Renal cortical epithelial cell (primary cell): ENCODE measurements at regions not wholly inside any gene's neighbourhood (a gene's known extent, or its start where the extent isn't known, plus 50 kb on each side); places are given as distances from the start of the nearest gene placed in this dataset.

Experiments used
- DNase-seq: peaks from one replicate; pipeline ENCODE4 v3.0.0-alpha.2; 2011; ENCODE audit warnings: low read depth

GRCh38 chr2:12929758-12930157, 213.0 kb downstream of the TRIB2 start:
- DNase-seq = peak; percentile 27

- DNase-seq = no peak
Measured at GRCh38 chr2:12930391-12930790, 213.7 kb downstream of the TRIB2 start.

GRCh38 chr2:12931186-12931844, 214.6 kb downstream of the TRIB2 start:
- DNase-seq = peak; percentile 38

- no peak for DNase-seq
Measured at GRCh38 chr2:12932192-12932591, 215.5 kb downstream of the TRIB2 start.

- DNase-seq = no peak
Measured at GRCh38 chr2:12934146-12934756, 217.5 kb downstream of the TRIB2 start.

- DNase-seq = peak; percentile 3
Measured at GRCh38 chr2:12935222-12935621, 218.5 kb downstream of the TRIB2 start.

- no peak for DNase-seq
Measured at GRCh38 chr2:12935796-12936195, 219.1 kb downstream of the TRIB2 start.

- DNase-seq = no peak
Measured at GRCh38 chr2:12941203-12941602, 224.5 kb downstream of the TRIB2 start.

GRCh38 chr2:12948231-12948960, 231.7 kb downstream of the TRIB2 start:
- DNase-seq = no peak

- DNase-seq = no peak
Measured at GRCh38 chr2:12948961-12949353, 232.2 kb downstream of the TRIB2 start.

GRCh38 chr2:12949406-12949805, 232.7 kb downstream of the TRIB2 start:
- DNase-seq = no peak

GRCh38 chr2:12950174-12950573, 233.4 kb downstream of the TRIB2 start:
- DNase-seq = no peak

- DNase-seq = peak; percentile 80
Measured at GRCh38 chr2:12950957-12951656, 234.4 kb downstream of the TRIB2 start.

- DNase-seq = no peak
Measured at GRCh38 chr2:12951657-12951973, 234.9 kb downstream of the TRIB2 start.

GRCh38 chr2:12953596-12953995, 236.9 kb downstream of the TRIB2 start:
- no peak for DNase-seq

- no peak for DNase-seq
Measured at GRCh38 chr2:12955864-12956263, 239.1 kb downstream of the TRIB2 start.

- DNase-seq = no peak
Measured at GRCh38 chr2:12957251-12957650, 240.5 kb downstream of the TRIB2 start.

- no peak for DNase-seq
Measured at GRCh38 chr2:12959935-12960334, 243.2 kb downstream of the TRIB2 start.

GRCh38 chr2:12960671-12961070, 243.9 kb downstream of the TRIB2 start:
- no peak for DNase-seq

GRCh38 chr2:12964904-12965539, 248.3 kb downstream of the TRIB2 start:
- no peak for DNase-seq

GRCh38 chr2:12965540-12966269, 249.0 kb downstream of the TRIB2 start:
- DNase-seq = peak; percentile 72
